Tibial nerve (tissue), 4 donors: ENCODE measurements at regions not wholly inside any gene's neighbourhood (a gene's known extent, or its start where the extent isn't known, plus 50 kb on each side); places are given as distances from the start of the nearest gene placed in this dataset.

Experiments
- DNase-seq, 2 donors: peaks; one replicate each; pipeline ENCODE4 v3.0.0-alpha.2; 2019; ENCODE audit warnings: low spot score in 2 of 2
- H3K27ac ChIP-seq, 4 donors: fragments of 200-600 bp; sonication (generic) in 3 of 4; one replicate each; pipeline ENCODE4 v1.5.1; 2017 to 2019; ENCODE audit warnings: mild to moderate bottlenecking in 1 of 4
- H3K27me3 ChIP-seq, 2 donors: fragments of 200-600 bp; sonication (generic) in 1 of 2; one replicate each; pipeline versions ENCODE4 v1.5.1 to v1.6.0; 2017 to 2019
- H3K36me3 ChIP-seq, 3 donors: fragments of 200-600 bp; sonication (generic); one replicate each; pipeline ENCODE4 v1.5.1; 2018 to 2019
- H3K4me1 ChIP-seq, 4 donors: fragments of 200-600 bp; sonication (generic) in 3 of 4; one replicate each; pipeline ENCODE4 v1.5.1; 2017 to 2019
- H3K4me3 ChIP-seq, 4 donors: fragments of 200-600 bp; sonication (generic) in 3 of 4; one replicate each; pipeline ENCODE4 v1.5.1; 2017 to 2019; ENCODE audit warnings: mild to moderate bottlenecking in 1 of 4, moderate library complexity in 1 of 4
- H3K9me3 ChIP-seq, 4 donors: fragments of 200-600 bp; sonication (generic) in 3 of 4; one replicate each; pipeline ENCODE4 v1.5.1; 2017 to 2019
- EP300 ChIP-seq, 2 donors: sonication (generic); formaldehyde crosslinking; IDR thresholded peaks; one replicate each; pipeline ENCODE4 v1.6.1; 2017; ENCODE audit warnings: antibody characterized with exemption in 2 of 2, mild to moderate bottlenecking in 1 of 2
- POLR2A ChIP-seq, 2 donors: fragments of 450-650 bp; IDR thresholded peaks; one replicate each; pipeline ENCODE4 v1.6.1; 2017; ENCODE audit warnings: antibody characterized with exemption in 2 of 2, mild to moderate bottlenecking in 2 of 2, moderate library complexity in 2 of 2
- WGBS, 2 donors: methylation state at CpG; one replicate each; pipeline ENCODE4 v1.1.5; 2018; 5-methylcytosine and 5-hydroxymethylcytosine counted together
- TF ChIP-seq, protein P1 (sequence below), 5 experiments: fragments of 200-600 bp in 3 of 5; fragments of 450-650 bp in 2 of 5; sonication (generic) in 3 of 5; IDR thresholded peaks; one replicate each; pipeline ENCODE4 v1.5.1; 2016 to 2019; ENCODE audit warnings: antibody characterized with exemption in 5 of 5, mild to moderate bottlenecking in 3 of 5, moderate library complexity in 2 of 5

DNA sequence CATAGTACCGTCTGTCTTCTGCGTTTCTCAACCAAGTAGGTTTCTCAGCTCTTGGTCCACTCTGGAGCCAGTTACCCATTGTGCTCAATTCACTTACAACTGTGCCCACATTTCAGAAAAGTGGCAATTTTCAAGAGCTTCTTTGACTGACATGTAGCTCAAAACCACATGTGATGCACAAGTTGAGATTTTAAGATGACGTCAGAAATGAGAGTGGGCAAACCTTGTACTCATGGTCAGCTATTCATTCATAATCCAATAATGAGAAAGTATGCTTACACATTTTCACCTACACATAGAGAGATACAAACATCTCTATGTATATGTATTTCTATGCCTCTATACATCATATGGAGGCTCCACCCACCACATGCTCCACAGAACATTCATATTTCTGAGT, 487.2 kb upstream of the AKR1E2 start:
- TF ChIP-seq POLR2A (IDR thresholded peaks at IDR 0.05) = no peak
- TF ChIP-seq, protein P1, sequence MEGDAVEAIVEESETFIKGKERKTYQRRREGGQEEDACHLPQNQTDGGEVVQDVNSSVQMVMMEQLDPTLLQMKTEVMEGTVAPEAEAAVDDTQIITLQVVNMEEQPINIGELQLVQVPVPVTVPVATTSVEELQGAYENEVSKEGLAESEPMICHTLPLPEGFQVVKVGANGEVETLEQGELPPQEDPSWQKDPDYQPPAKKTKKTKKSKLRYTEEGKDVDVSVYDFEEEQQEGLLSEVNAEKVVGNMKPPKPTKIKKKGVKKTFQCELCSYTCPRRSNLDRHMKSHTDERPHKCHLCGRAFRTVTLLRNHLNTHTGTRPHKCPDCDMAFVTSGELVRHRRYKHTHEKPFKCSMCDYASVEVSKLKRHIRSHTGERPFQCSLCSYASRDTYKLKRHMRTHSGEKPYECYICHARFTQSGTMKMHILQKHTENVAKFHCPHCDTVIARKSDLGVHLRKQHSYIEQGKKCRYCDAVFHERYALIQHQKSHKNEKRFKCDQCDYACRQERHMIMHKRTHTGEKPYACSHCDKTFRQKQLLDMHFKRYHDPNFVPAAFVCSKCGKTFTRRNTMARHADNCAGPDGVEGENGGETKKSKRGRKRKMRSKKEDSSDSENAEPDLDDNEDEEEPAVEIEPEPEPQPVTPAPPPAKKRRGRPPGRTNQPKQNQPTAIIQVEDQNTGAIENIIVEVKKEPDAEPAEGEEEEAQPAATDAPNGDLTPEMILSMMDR (IDR thresholded peaks at IDR 0.05) = no peak
- no peak for TF ChIP-seq EP300 (IDR thresholded peaks at IDR 0.05)
- 95 to 99% methylated on average over 3 of the region's 3 CpGs for WGBS, 2 donors
- DNase-seq = no peak
- Histone ChIP-seq H3K4me1 (peaks cover 0 to 1% (median 0%) of the 10 kb centered on the region in 4 donors), H3K27ac (no peak overlapping the region), H3K4me3 (no peak overlapping the region), H3K9me3 (no peaks in the 10 kb centered on the region), H3K27me3 (no peaks in the 10 kb centered on the region), H3K36me3 (no peaks in the 10 kb centered on the region)

GRCh38 chr10:4337563-4337962, 488.4 kb upstream of the AKR1E2 start:
- no peaks in the 10 kb centered on the region for H3K4me1 ChIP-seq

DNA sequence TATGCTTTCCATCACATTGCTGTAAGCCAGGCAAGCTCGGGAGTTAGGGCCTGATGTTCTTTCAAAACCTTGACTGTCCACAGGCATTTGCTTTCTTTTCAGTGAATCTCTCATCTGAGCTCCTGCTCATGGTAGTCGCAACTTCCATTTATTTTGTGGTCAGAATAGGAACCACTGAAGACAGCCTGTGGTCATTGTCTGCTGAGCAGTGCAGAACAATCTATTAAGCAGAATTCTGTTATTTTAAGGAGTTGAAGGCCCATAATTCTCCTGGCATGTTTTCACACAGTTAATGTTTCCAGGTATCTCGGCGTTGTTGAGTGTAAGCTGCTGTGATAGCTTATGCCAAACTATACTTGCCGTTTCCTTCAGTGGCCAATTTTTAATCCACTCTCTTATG, 491.1 kb upstream of the AKR1E2 start:
- DNase-seq = no peak
- peak overlapping the region in 2 of 4 donors; percentile 5 to 59 for H3K27ac ChIP-seq
- no peaks in the 10 kb centered on the region for H3K36me3 ChIP-seq
- WGBS, 2 donors = 66 to 77% methylated on average over 5 of the region's 5 CpGs
- no peaks in the 10 kb centered on the region for H3K27me3 ChIP-seq
- no peak overlapping the region for H3K4me3 ChIP-seq
- peaks cover 0 to 7% (median 0%) of the 10 kb centered on the region in 4 donors for H3K4me1 ChIP-seq
- TF ChIP-seq POLR2A (IDR thresholded peaks at IDR 0.05) (no peak), EP300 (IDR thresholded peaks at IDR 0.05) (no peak)
- TF ChIP-seq, protein P1 (IDR thresholded peaks at IDR 0.05) = no peak
- H3K9me3 ChIP-seq = peaks cover 0 to 2% (median 0%) of the 10 kb centered on the region in 4 donors

More at GRCh38 chr10:4337563-4337962, 488.4 kb upstream of the AKR1E2 start:
- H3K27ac ChIP-seq = no peak overlapping the region
- H3K4me3 ChIP-seq = no peak overlapping the region
- no peak for DNase-seq
- H3K27me3 ChIP-seq = no peaks in the 10 kb centered on the region
- 73 to 75% methylated on average over 2 of the region's 2 CpGs for WGBS, 2 donors
- H3K36me3 ChIP-seq = no peaks in the 10 kb centered on the region
- peaks cover 0 to 2% (median 0%) of the 10 kb centered on the region in 4 donors for H3K9me3 ChIP-seq
- TF ChIP-seq EP300 (IDR thresholded peaks at IDR 0.05) (no peak), POLR2A (IDR thresholded peaks at IDR 0.05) (no peak)
- TF ChIP-seq, protein P1 (IDR thresholded peaks at IDR 0.05) = no peak

GRCh38 chr10:4334015-4334414, 492.0 kb upstream of the AKR1E2 start:
- WGBS, 2 donors = 84 to 88% methylated on average over 6 of the region's 6 CpGs
- Histone ChIP-seq H3K4me1 (peaks cover 0 to 8% (median 0%) of the 10 kb centered on the region in 4 donors), H3K27ac (peak overlapping the region in 3 of 4 donors; percentile 15 to 47 (median 43)), H3K4me3 (no peak overlapping the region), H3K27me3 (no peaks in the 10 kb centered on the region), H3K36me3 (no peaks in the 10 kb centered on the region), H3K9me3 (peaks cover 0 to 2% (median 0%) of the 10 kb centered on the region in 4 donors)
- DNase-seq = no peak
- TF ChIP-seq, protein P1 (IDR thresholded peaks at IDR 0.05) = no peak
- TF ChIP-seq EP300 (IDR thresholded peaks at IDR 0.05) (no peak), POLR2A (IDR thresholded peaks at IDR 0.05) (no peak)

- TF ChIP-seq EP300 (IDR thresholded peaks at IDR 0.05) (peak in 1 of 2 donors; percentile 30), POLR2A (IDR thresholded peaks at IDR 0.05) (no peak)
- no peak overlapping the region for H3K4me3 ChIP-seq
- peaks cover 0 to 2% (median 0%) of the 10 kb centered on the region in 4 donors for H3K9me3 ChIP-seq
- WGBS, 2 donors = 87 to 93% methylated on average over 15 of the region's 15 CpGs
- peaks cover 0 to 10% (median 0%) of the 10 kb centered on the region in 4 donors for H3K4me1 ChIP-seq
- H3K27ac ChIP-seq = peak overlapping the region in 3 of 4 donors; percentile 15 to 47 (median 43)
- no peaks in the 10 kb centered on the region for H3K36me3 ChIP-seq
- no peak for DNase-seq
- no peaks in the 10 kb centered on the region for H3K27me3 ChIP-seq
These were observed 492.5 kb upstream of the AKR1E2 start for GRCh38 chr10:4333459-4333894.
